ENCODE measurements at regions not wholly inside any gene's neighbourhood (a gene's known extent, or its start where the extent isn't known, plus 50 kb on each side); places are given as distances from the start of the nearest gene placed in this dataset.
A peak's percentile ranks its signal among the peaks of the same experiment; 100 is the strongest.

GRCh38 chr20:4556781-4557180 lies 129.5 kb upstream of the PRNP start:
- DNase-seq, result no peak

- no peak for DNase-seq
Measured at GRCh38 chr20:4555188-4555890, 130.9 kb upstream of the PRNP start.

GRCh38 chr20:4554346-4554745 lies 131.9 kb upstream of the PRNP start:
- DNase-seq, result no peak

GRCh38 chr20:4552075-4552640 lies 134.1 kb upstream of the PRNP start:
- DNase-seq, result no peak

- no peak for DNase-seq
Measured at GRCh38 chr20:4550740-4551139, 135.5 kb upstream of the PRNP start.

- DNase-seq, result no peak
Measured at GRCh38 chr20:4549711-4550259, 136.5 kb upstream of the PRNP start.

- DNase-seq, result no peak
Measured at GRCh38 chr20:4548552-4548951, 137.7 kb upstream of the PRNP start.

- no peak for DNase-seq
Measured at GRCh38 chr20:4546786-4547185, 139.5 kb upstream of the PRNP start.

- no peak for DNase-seq
Measured at GRCh38 chr20:4546342-4546741, 139.9 kb upstream of the PRNP start.

GRCh38 chr20:4545526-4545925 lies 140.7 kb upstream of the PRNP start:
- no peak for DNase-seq

- DNase-seq, result no peak
Measured at GRCh38 chr20:4544765-4545164, 141.5 kb upstream of the PRNP start.

GRCh38 chr20:4542270-4542669 lies 144.0 kb upstream of the PRNP start:
- DNase-seq, result no peak

GRCh38 chr20:4534315-4534714 lies 151.9 kb upstream of the PRNP start:
- DNase-seq, result no peak

GRCh38 chr20:4533368-4534133 lies 152.7 kb upstream of the PRNP start:
- no peak for DNase-seq

- no peak for DNase-seq
Measured at GRCh38 chr20:4532772-4533171, 153.5 kb upstream of the PRNP start.

GRCh38 chr20:4524792-4525191 lies 161.5 kb upstream of the PRNP start:
- DNase-seq, result no peak

- no peak for DNase-seq
Measured at GRCh38 chr20:4524307-4524706, 161.9 kb upstream of the PRNP start.

GRCh38 chr20:4522310-4522709 lies 163.9 kb upstream of the PRNP start:
- no peak for DNase-seq

- DNase-seq, result no peak
Measured at GRCh38 chr20:4521170-4521968, 164.9 kb upstream of the PRNP start.

GRCh38 chr20:4519534-4519933 lies 166.7 kb upstream of the PRNP start:
- DNase-seq, result peak; percentile 27

GRCh38 chr20:4516876-4517275 lies 169.4 kb upstream of the PRNP start:
- no peak for DNase-seq

GRCh38 chr20:4513720-4514119 lies 172.5 kb upstream of the PRNP start:
- DNase-seq, result no peak

- DNase-seq, result no peak
Measured at GRCh38 chr20:4512891-4513550, 173.2 kb upstream of the PRNP start.

Measured in activated CD4-positive, alpha-beta T cell treated with anti-CD3 and anti-CD28 coated beads, Interleukin-10, Interleukin-2, amounts not matched to agents 100 ng/mL and 50 ng/mL, durations not matched to agents 16 hours and 8 hours (primary cell).